GM13977 (cell line): ENCODE measurements at regions not wholly inside any gene's neighbourhood (a gene's known extent, or its start where the extent isn't known, plus 50 kb on each side); places are given as distances from the start of the nearest gene placed in this dataset.

Source experiments
- DNase-seq: peaks from one replicate; pipeline ENCODE4 v3.0.0; 2012; ENCODE audit warnings: low spot score
- CTCF ChIP-seq: IDR thresholded peaks from 2 replicates; pipeline ENCODE4 v1.5.1; 2012; ENCODE audit warnings: mild to moderate bottlenecking, control low read depth; ENCODE audit not compliant: insufficient read depth; ENCODE audit errors: extremely low read depth, missing control alignments
- in situ Hi-C: fragments of 300-500 bp; cut with MboI; formaldehyde crosslinking; loops from one replicate; pipeline ENCODE4 v1.12.0; 2022; ENCODE audit warnings: low sequenced_read_pairs, low pct_unique_long_range_greater_than_20kb, mixed read lengths, inconsistent platforms; ENCODE audit not compliant: unreplicated experiment

- DNase-seq, result no peak
- in situ Hi-C loops, result no loop called here
- TF ChIP-seq CTCF, result no peak
Observed at GRCh38 chr11:131297441-131297840, 73.0 kb upstream of the NTM start.

GRCh38 chr11:131299598-131300438 is 70.6 kb upstream of the NTM start:
- in situ Hi-C loops, result no loop called here
- TF ChIP-seq CTCF, result no peak
- DNase-seq, result no peak

- no peak for TF ChIP-seq CTCF
- in situ Hi-C loops, result no loop called here
- DNase-seq, result no peak
Observed at GRCh38 chr11:131300439-131300717, 70.0 kb upstream of the NTM start.

- in situ Hi-C loops, result no loop called here
Observed at GRCh38 chr11:131301306-131301705, 69.1 kb upstream of the NTM start.

GRCh38 chr11:131302836-131303235 is 67.6 kb upstream of the NTM start:
- TF ChIP-seq CTCF, result no peak
- no peak for DNase-seq
- in situ Hi-C loops, result no loop called here

More at GRCh38 chr11:131301306-131301705, 69.1 kb upstream of the NTM start:
- DNase-seq, result no peak
- no peak for TF ChIP-seq CTCF

GRCh38 chr11:131303611-131304119 is 66.8 kb upstream of the NTM start:
- in situ Hi-C loops, result no loop called here
- no peak for TF ChIP-seq CTCF
- DNase-seq, result no peak

GRCh38 chr11:131305005-131305404 is 65.4 kb upstream of the NTM start:
- no peak for TF ChIP-seq CTCF
- no peak for DNase-seq
- in situ Hi-C loops, result no loop called here
